ENCODE measurements at regions not wholly inside any gene's neighbourhood (a gene's known extent, or its start where the extent isn't known, plus 50 kb on each side); places are given as distances from the start of the nearest gene placed in this dataset.

DNA sequence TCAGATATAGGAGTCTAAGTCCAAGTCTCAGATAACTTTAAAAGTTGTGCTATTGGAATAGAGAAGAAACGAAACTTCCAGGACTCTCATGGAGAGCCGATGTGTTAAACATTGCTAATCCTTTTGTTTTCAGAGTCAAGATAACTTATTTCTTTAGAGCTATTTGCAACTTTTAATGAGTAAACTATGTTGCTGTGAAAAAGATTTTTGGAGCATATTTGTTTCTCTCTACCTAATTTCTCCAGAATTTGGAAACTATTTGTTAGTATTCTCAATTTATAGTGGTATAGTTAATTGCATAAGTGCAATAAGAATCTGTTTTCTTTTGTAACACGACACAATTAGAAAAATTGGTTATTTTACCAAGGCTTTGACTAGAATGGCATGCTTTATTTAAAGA lies 588.9 kb downstream of the NTRK3 start:
- TF ChIP-seq, protein P1, sequence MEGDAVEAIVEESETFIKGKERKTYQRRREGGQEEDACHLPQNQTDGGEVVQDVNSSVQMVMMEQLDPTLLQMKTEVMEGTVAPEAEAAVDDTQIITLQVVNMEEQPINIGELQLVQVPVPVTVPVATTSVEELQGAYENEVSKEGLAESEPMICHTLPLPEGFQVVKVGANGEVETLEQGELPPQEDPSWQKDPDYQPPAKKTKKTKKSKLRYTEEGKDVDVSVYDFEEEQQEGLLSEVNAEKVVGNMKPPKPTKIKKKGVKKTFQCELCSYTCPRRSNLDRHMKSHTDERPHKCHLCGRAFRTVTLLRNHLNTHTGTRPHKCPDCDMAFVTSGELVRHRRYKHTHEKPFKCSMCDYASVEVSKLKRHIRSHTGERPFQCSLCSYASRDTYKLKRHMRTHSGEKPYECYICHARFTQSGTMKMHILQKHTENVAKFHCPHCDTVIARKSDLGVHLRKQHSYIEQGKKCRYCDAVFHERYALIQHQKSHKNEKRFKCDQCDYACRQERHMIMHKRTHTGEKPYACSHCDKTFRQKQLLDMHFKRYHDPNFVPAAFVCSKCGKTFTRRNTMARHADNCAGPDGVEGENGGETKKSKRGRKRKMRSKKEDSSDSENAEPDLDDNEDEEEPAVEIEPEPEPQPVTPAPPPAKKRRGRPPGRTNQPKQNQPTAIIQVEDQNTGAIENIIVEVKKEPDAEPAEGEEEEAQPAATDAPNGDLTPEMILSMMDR (IDR thresholded peaks at IDR 0.05) = no peak
- TF ChIP-seq ZFX (IDR thresholded peaks at IDR 0.05; ENCODE audit: borderline replicate concordance) = no peak
- H3K27ac ChIP-seq = no peak overlapping the region

DNA sequence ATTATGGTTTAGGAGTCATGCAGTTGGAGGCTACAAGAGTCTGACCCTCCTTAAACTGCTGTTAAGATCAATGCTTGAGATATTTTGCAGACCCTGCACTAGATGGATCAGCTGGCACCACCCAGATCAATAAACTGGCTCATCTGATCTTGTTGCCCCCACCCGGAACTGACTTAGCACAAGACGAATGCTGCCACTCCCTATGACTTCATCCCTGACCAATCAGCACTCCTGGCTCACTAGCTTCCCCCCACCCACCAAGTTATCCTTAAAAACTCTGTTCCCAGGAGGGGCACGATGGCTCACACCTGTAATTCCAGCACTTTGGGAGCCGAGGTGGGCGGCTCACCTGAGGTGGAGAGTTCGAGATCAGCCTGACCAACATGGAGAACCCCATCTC lies 594.0 kb downstream of the NTRK3 start:
- H3K27ac ChIP-seq = no peak overlapping the region
- TF ChIP-seq ZFX (IDR thresholded peaks at IDR 0.05; ENCODE audit: borderline replicate concordance) = no peak
- TF ChIP-seq, protein P1 (IDR thresholded peaks at IDR 0.05) = no peak

- TF ChIP-seq, protein P1 (IDR thresholded peaks at IDR 0.05) = no peak
- TF ChIP-seq ZFX (IDR thresholded peaks at IDR 0.05; ENCODE audit: borderline replicate concordance) = no peak
- no peak overlapping the region for H3K27ac ChIP-seq
Observed at GRCh38 chr15:87661454-87662355, 594.8 kb downstream of the NTRK3 start.

DNA sequence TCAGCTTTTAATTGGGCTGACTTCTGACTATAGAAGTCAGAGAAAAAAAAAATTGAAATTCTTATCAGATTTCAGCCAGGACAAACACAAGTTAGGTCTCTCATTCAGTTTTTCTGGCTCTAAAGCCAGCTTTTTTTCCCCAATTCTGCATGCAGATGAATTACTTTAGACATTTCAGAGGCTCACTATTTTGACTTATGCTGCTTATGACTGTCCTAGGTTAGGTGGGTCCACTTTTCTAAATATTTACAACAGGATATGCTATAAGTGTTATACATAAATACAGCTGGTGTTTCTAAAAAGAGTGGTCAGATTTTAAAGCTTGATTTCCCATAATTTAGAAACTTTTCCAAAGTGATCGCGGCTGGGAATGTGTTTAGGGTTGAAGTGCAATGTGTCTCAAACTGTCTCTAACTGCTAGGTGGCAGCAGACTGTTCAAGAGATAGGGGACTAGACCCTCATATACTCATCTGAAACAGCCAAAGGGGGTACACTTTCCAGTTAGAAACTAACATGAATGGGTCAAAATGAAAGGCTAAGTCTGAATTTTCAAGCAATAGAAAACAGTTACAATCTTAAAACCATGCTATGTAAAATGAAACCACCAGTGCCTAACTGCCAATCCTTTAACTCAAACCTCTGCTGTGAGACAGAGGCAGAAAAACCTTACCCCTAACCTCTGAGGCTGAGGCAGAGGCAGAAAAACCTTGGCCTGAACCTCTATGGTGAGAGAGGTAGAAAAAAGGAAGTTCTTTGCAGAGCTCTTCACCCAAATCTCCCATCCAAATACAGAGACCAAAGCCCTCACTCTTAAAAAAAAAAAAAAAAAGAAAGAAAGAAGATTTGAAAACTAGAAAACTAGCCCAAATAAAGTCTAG lies 596.0 kb downstream of the NTRK3 start:
- TF ChIP-seq, protein P1 (IDR thresholded peaks at IDR 0.05) = no peak
- TF ChIP-seq ZFX (IDR thresholded peaks at IDR 0.05; ENCODE audit: borderline replicate concordance) = no peak
- no peak overlapping the region for H3K27ac ChIP-seq

- no peak overlapping the region for H3K27ac ChIP-seq
- no peak for TF ChIP-seq ZFX (IDR thresholded peaks at IDR 0.05; ENCODE audit: borderline replicate concordance)
- TF ChIP-seq, protein P1 (IDR thresholded peaks at IDR 0.05) = no peak
Observed at GRCh38 chr15:87656372-87656771, 600.2 kb downstream of the NTRK3 start.

- TF ChIP-seq ZFX (IDR thresholded peaks at IDR 0.05; ENCODE audit: borderline replicate concordance) = no peak
- TF ChIP-seq, protein P1 (IDR thresholded peaks at IDR 0.05) = no peak
- H3K27ac ChIP-seq = no peak overlapping the region
Observed at GRCh38 chr15:87653646-87654045, 602.9 kb downstream of the NTRK3 start.

Measured in 22Rv1 (cell line).